GM13977 (cell line): ENCODE measurements at regions not wholly inside any gene's neighbourhood (a gene's known extent, or its start where the extent isn't known, plus 50 kb on each side); places are given as distances from the start of the nearest gene placed in this dataset.
"Not testable (repeated sequence)": the region's sequence is repeated elsewhere in the genome, so short reads cannot be mapped to it uniquely, and the experiment has no call there.

Experiments
- DNase-seq: peaks from one replicate; pipeline ENCODE4 v3.0.0; 2012; ENCODE audit warnings: low spot score
- in situ Hi-C: fragments of 300-500 bp; cut with MboI; formaldehyde crosslinking; loops from one replicate; pipeline ENCODE4 v1.12.0; 2022; ENCODE audit warnings: low sequenced_read_pairs, low pct_unique_long_range_greater_than_20kb, mixed read lengths, inconsistent platforms; ENCODE audit not compliant: unreplicated experiment
- TF ChIP-seq, protein P1 (sequence below): IDR thresholded peaks from 2 replicates; pipeline ENCODE4 v1.5.1; 2012; ENCODE audit warnings: mild to moderate bottlenecking, control low read depth; ENCODE audit not compliant: insufficient read depth; ENCODE audit errors: extremely low read depth, missing control alignments

GRCh38 chr7:25686493-25686892 is 458.2 kb upstream of the NPVF start:
- DNase-seq: no peak
- in situ Hi-C loops: no loop called here
- TF ChIP-seq, protein P1, sequence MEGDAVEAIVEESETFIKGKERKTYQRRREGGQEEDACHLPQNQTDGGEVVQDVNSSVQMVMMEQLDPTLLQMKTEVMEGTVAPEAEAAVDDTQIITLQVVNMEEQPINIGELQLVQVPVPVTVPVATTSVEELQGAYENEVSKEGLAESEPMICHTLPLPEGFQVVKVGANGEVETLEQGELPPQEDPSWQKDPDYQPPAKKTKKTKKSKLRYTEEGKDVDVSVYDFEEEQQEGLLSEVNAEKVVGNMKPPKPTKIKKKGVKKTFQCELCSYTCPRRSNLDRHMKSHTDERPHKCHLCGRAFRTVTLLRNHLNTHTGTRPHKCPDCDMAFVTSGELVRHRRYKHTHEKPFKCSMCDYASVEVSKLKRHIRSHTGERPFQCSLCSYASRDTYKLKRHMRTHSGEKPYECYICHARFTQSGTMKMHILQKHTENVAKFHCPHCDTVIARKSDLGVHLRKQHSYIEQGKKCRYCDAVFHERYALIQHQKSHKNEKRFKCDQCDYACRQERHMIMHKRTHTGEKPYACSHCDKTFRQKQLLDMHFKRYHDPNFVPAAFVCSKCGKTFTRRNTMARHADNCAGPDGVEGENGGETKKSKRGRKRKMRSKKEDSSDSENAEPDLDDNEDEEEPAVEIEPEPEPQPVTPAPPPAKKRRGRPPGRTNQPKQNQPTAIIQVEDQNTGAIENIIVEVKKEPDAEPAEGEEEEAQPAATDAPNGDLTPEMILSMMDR: no peak

DNA sequence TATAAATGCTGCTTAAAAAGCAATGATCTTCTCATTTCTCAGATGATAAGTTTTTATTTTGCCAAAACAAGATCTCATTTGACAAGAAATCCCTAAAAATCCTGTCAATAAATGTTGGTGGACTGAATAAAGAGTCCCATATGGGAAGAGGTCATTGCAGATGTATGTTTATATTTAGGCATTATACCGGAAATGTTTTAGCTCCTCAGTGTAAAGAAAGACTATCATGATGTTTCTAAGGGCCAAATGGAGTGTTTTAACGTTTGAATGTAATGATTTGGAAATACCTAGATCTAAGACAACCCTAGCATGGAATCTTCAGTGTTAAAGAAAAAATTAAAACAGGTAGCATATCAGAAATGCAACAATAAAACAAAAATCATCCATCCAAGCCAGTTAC is 457.8 kb upstream of the NFE2L3 start:
- in situ Hi-C loops: no loop called here
- DNase-seq: no peak
- TF ChIP-seq, protein P1: no peak

DNA sequence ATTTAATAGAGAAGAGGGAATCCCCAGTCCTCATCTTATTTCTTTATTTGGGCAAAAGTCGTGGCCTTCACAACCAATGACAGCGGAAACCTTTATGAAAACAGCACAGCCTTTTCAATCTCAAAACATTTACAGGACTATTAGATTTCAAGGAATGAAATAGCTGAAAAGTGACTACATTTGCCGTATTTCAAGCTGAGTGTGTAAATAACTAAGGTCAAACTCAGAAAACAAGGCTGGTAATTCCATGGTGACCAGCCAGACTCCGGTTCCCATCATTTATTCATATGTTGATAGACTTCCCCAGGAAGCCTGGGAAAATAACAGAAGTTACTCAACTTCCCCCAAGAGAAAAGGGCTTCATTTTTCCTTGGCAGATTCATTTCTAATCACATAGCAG is 457.3 kb upstream of the NFE2L3 start:
- in situ Hi-C loops: no loop called here
- TF ChIP-seq, protein P1: no peak
- DNase-seq: no peak

- DNase-seq: no peak
- in situ Hi-C loops: no loop called here
- TF ChIP-seq, protein P1: no peak
These were observed 455.4 kb upstream of the NFE2L3 start for GRCh38 chr7:25696571-25696970.

DNA sequence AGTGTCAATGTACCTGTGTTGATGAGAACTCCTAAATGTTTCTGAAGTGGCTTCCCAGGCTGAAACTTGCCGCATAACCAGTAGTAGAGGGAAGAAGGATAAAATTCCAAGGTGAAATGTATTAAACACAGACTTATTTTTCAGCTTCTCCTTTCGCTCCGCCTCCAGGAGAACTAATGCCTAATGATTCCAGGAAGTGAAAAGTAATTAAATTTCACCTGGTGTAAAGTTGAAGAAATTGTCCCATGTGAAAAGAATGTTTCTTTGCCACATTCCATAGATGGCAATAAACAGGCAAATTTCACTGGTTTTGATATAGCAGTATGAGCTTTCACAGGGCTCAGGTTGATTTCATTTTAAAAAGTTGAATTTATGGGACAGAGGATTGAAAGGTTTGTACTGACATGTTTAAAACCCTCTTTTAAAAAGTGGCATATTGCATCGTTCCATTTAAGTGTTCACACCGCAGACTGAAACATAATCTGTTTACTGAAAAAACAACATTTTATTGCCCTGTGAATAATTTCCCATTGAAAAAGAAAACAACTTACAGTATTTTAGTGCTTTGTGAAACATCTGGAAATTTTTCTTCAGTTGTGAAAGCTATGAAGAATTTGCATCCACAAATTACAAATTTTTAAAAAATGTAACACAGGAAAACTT is 453.4 kb upstream of the NFE2L3 start:
- TF ChIP-seq, protein P1: no peak
- in situ Hi-C loops: no loop called here
- DNase-seq: no peak

DNA sequence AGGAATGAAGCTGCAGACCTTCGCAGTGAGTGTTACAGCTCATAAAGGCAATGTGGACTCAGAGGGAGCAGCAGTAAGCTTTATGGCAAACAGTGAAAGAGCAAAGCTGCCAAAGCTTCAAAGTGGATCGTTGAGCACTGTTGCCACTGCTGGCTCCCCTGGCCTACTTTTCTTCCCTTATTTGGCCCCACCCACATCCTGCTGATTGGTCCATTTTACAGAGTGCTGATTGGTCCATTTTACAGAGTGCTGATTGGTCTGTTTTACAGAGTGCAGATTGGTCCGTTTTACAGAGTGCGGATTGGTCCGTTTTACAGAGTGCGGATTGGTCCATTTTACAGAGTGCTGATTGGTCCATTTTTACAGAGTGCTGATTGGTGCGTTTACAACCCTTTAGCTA is 451.9 kb upstream of the NFE2L3 start:
- in situ Hi-C loops, DNase-seq: not testable (repeated sequence)

DNA sequence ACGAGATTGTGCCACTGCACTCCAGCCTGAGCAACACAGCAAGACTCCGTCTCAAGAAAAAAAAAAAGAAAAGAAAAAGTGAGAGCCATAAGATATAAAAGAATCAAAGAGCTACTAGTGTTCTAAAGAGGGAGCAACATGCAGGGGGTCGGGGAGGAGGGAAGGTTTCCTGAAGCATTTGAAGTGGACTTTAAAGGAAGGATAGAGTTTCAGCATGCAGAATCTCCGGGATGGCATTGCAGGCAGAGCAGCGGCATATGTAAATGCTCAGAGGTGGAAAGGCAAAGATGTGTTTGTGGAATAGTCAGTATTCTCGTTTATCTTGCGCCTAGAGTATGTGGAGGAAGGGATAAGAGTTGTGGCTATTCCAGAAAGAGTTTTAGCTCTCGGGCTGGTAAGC is 447.6 kb upstream of the NFE2L3 start:
- DNase-seq: no peak
- in situ Hi-C loops: no loop called here
- TF ChIP-seq, protein P1: no peak
